ENCODE measurements at regions not wholly inside any gene's neighbourhood (a gene's known extent, or its start where the extent isn't known, plus 50 kb on each side); places are given as distances from the start of the nearest gene placed in this dataset.

- no TSS peak for BruUV-seq (replicated peaks)
- H3K36me3 Mint-ChIP-seq (ENCODE audit: insufficient read depth, unreplicated experiment): peaks cover 4% of the 10 kb centered on the region
- H3K9me3 Mint-ChIP-seq (ENCODE audit: unreplicated experiment): no peaks in the 10 kb centered on the region
- H3K27me3 Mint-ChIP-seq (ENCODE audit: insufficient read depth, unreplicated experiment): peaks cover 63% of the 10 kb centered on the region
- no peak overlapping the region for H3K27ac Mint-ChIP-seq (ENCODE audit: low read depth, unreplicated experiment)
- ChIA-PET POLR2A (no interaction called here), CTCF (no interaction called here)
- TF ChIP-seq, protein P1, sequence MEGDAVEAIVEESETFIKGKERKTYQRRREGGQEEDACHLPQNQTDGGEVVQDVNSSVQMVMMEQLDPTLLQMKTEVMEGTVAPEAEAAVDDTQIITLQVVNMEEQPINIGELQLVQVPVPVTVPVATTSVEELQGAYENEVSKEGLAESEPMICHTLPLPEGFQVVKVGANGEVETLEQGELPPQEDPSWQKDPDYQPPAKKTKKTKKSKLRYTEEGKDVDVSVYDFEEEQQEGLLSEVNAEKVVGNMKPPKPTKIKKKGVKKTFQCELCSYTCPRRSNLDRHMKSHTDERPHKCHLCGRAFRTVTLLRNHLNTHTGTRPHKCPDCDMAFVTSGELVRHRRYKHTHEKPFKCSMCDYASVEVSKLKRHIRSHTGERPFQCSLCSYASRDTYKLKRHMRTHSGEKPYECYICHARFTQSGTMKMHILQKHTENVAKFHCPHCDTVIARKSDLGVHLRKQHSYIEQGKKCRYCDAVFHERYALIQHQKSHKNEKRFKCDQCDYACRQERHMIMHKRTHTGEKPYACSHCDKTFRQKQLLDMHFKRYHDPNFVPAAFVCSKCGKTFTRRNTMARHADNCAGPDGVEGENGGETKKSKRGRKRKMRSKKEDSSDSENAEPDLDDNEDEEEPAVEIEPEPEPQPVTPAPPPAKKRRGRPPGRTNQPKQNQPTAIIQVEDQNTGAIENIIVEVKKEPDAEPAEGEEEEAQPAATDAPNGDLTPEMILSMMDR (IDR thresholded peaks at IDR 0.05; ENCODE audit: unreplicated experiment): no peak
- DNase-seq (ENCODE audit: unreplicated experiment): no peak
- no peak overlapping the region for H3K4me3 Mint-ChIP-seq (ENCODE audit: unreplicated experiment)
- no peaks in the 10 kb centered on the region for H3K4me1 Mint-ChIP-seq (ENCODE audit: insufficient read depth, unreplicated experiment)
- intact Hi-C loops (cut with micrococcal nuclease): no loop called here
These were observed 612.2 kb downstream of the ZIC1 start for GRCh38 chr3:148021381-148021780.

DNA sequence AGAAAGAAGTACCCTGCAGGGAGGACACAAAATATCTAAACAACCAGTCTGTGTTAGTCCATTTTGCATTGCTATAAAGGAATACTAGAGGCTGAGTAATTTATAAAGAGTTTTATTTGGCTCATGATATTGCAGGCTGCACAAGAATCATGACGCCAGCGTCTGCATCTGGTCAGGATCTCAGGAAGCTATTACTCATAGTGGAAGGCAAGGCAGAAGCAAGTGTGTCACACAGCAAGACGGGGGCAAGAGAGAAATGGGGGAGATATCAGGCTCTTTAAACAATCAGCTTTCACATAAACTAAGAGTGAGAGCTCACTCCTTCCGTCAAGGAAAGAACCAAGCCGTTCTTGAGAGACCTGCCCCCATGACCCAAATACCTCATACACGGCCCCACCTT, 614.8 kb downstream of the ZIC1 start:
- peaks cover 4% of the 10 kb centered on the region for H3K36me3 Mint-ChIP-seq (ENCODE audit: insufficient read depth, unreplicated experiment)
- H3K4me1 Mint-ChIP-seq (ENCODE audit: insufficient read depth, unreplicated experiment): no peaks in the 10 kb centered on the region
- H3K4me3 Mint-ChIP-seq (ENCODE audit: unreplicated experiment): no peak overlapping the region
- intact Hi-C loops (cut with micrococcal nuclease): no loop called here
- H3K9me3 Mint-ChIP-seq (ENCODE audit: unreplicated experiment): no peaks in the 10 kb centered on the region
- ChIA-PET POLR2A (no interaction called here), CTCF (no interaction called here)
- DNase-seq (ENCODE audit: unreplicated experiment): no peak
- peaks cover 66% of the 10 kb centered on the region for H3K27me3 Mint-ChIP-seq (ENCODE audit: insufficient read depth, unreplicated experiment)
- TF ChIP-seq, protein P1 (IDR thresholded peaks at IDR 0.05; ENCODE audit: unreplicated experiment): no peak
- H3K27ac Mint-ChIP-seq (ENCODE audit: low read depth, unreplicated experiment): no peak overlapping the region
- no TSS peak for BruUV-seq (replicated peaks)

GRCh38 chr3:148026009-148026588, 616.9 kb downstream of the ZIC1 start:
- ChIA-PET POLR2A (no interaction called here), CTCF (no interaction called here)
- Mint-ChIP-seq H3K36me3 (ENCODE audit: insufficient read depth, unreplicated experiment) (peaks cover 4% of the 10 kb centered on the region), H3K27me3 (ENCODE audit: insufficient read depth, unreplicated experiment) (peaks cover 83% of the 10 kb centered on the region), H3K27ac (ENCODE audit: low read depth, unreplicated experiment) (no peak overlapping the region), H3K9me3 (ENCODE audit: unreplicated experiment) (no peaks in the 10 kb centered on the region), H3K4me3 (ENCODE audit: unreplicated experiment) (no peak overlapping the region), H3K4me1 (ENCODE audit: insufficient read depth, unreplicated experiment) (no peaks in the 10 kb centered on the region)
- no TSS peak for BruUV-seq (replicated peaks)
- no peak for DNase-seq (ENCODE audit: unreplicated experiment)
- intact Hi-C loops (cut with micrococcal nuclease): no loop called here
- TF ChIP-seq, protein P1 (IDR thresholded peaks at IDR 0.05; ENCODE audit: unreplicated experiment): no peak

DNA sequence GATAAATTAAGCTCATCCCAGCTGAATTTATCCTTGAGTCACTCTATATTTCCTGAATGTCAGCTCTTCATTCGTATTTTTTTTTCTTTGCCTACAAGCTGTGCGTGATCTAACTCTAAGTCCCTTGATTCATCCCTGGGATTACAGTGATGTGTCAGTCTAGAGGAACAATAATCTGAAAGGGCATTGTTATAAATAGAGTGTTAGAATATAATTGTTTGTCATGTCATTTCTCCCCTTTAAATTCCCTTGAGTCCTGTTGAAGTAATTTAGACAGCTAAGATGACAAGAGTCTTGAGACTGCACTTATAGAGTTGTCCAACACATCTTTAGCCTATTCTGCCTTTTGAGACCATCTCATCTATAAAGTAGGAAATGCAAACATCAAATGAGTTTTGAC, 621.8 kb downstream of the ZIC1 start:
- TF ChIP-seq, protein P1 (IDR thresholded peaks at IDR 0.05; ENCODE audit: unreplicated experiment): no peak
- peaks cover 74% of the 10 kb centered on the region for H3K27me3 Mint-ChIP-seq (ENCODE audit: insufficient read depth, unreplicated experiment)
- no peaks in the 10 kb centered on the region for H3K4me1 Mint-ChIP-seq (ENCODE audit: insufficient read depth, unreplicated experiment)
- ChIA-PET CTCF (interaction anchor here (1.0 kb wide), 1 partner anchor 30 kb away, joined by 3 read pairs; no protein-coding TSS in a partner anchor), POLR2A (no interaction called here)
- no peaks in the 10 kb centered on the region for H3K36me3 Mint-ChIP-seq (ENCODE audit: insufficient read depth, unreplicated experiment)
- H3K27ac Mint-ChIP-seq (ENCODE audit: low read depth, unreplicated experiment): no peak overlapping the region
- BruUV-seq (replicated peaks): no TSS peak
- H3K9me3 Mint-ChIP-seq (ENCODE audit: unreplicated experiment): no peaks in the 10 kb centered on the region
- intact Hi-C loops (cut with micrococcal nuclease): no loop called here
- H3K4me3 Mint-ChIP-seq (ENCODE audit: unreplicated experiment): no peak overlapping the region
- DNase-seq (ENCODE audit: unreplicated experiment): no peak
